Tibial nerve (tissue), 4 donors: ENCODE measurements at regions not wholly inside any gene's neighbourhood (a gene's known extent, or its start where the extent isn't known, plus 50 kb on each side); places are given as distances from the start of the nearest gene placed in this dataset.

Source experiments
- CTCF ChIP-seq, 5 experiments: fragments of 200-600 bp in 3 of 5; fragments of 450-650 bp in 2 of 5; sonication (generic) in 3 of 5; IDR thresholded peaks; one replicate each; pipeline ENCODE4 v1.5.1; 2016 to 2019; ENCODE audit warnings: antibody characterized with exemption in 5 of 5, mild to moderate bottlenecking in 3 of 5, moderate library complexity in 2 of 5
- EP300 ChIP-seq, 2 donors: sonication (generic); formaldehyde crosslinking; IDR thresholded peaks; one replicate each; pipeline ENCODE4 v1.6.1; 2017; ENCODE audit warnings: antibody characterized with exemption in 2 of 2, mild to moderate bottlenecking in 1 of 2
- POLR2A ChIP-seq, 2 donors: fragments of 450-650 bp; IDR thresholded peaks; one replicate each; pipeline ENCODE4 v1.6.1; 2017; ENCODE audit warnings: antibody characterized with exemption in 2 of 2, mild to moderate bottlenecking in 2 of 2, moderate library complexity in 2 of 2

GRCh38 chr1:222048094-222048595 is 306.3 kb upstream of the DUSP10 start:
- TF ChIP-seq POLR2A (IDR thresholded peaks at IDR 0.05) (no peak), CTCF (IDR thresholded peaks at IDR 0.05) (no peak), EP300 (IDR thresholded peaks at IDR 0.05) (no peak)
